ENCODE measurements at regions not wholly inside any gene's neighbourhood (a gene's known extent, or its start where the extent isn't known, plus 50 kb on each side); places are given as distances from the start of the nearest gene placed in this dataset.

DNA sequence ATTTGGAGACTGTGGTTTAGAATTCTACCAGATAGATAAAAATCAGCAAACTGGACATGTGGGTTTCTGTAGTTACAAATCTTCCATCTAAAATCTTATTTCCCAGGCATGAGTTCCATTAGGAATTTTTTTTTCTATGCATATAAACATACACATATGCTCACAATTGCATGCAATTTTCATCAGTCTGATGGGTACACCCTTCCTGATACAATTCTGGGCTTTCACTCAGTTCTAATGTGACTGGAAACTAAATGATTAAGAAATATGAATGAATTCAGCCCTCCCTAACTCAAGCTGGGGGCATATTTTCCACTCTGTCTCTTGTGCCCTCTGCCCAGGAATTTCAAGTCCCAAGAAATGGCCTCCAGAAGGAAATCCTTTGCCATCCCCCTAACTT, 187.1 kb downstream of the SNX19 start:
- TF ChIP-seq, protein P1, sequence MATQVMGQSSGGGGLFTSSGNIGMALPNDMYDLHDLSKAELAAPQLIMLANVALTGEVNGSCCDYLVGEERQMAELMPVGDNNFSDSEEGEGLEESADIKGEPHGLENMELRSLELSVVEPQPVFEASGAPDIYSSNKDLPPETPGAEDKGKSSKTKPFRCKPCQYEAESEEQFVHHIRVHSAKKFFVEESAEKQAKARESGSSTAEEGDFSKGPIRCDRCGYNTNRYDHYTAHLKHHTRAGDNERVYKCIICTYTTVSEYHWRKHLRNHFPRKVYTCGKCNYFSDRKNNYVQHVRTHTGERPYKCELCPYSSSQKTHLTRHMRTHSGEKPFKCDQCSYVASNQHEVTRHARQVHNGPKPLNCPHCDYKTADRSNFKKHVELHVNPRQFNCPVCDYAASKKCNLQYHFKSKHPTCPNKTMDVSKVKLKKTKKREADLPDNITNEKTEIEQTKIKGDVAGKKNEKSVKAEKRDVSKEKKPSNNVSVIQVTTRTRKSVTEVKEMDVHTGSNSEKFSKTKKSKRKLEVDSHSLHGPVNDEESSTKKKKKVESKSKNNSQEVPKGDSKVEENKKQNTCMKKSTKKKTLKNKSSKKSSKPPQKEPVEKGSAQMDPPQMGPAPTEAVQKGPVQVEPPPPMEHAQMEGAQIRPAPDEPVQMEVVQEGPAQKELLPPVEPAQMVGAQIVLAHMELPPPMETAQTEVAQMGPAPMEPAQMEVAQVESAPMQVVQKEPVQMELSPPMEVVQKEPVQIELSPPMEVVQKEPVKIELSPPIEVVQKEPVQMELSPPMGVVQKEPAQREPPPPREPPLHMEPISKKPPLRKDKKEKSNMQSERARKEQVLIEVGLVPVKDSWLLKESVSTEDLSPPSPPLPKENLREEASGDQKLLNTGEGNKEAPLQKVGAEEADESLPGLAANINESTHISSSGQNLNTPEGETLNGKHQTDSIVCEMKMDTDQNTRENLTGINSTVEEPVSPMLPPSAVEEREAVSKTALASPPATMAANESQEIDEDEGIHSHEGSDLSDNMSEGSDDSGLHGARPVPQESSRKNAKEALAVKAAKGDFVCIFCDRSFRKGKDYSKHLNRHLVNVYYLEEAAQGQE (IDR thresholded peaks at IDR 0.05; ENCODE audit: insufficient replicate concordance, low read depth): no peak
- TF ChIP-seq POLR2AphosphoS5 (IDR thresholded peaks at IDR 0.05; ENCODE audit: low read depth) (no peak), GABPA (IDR thresholded peaks at IDR 0.05; ENCODE audit: low read depth) (no peak), SPI1 (IDR thresholded peaks at IDR 0.05; ENCODE audit: borderline replicate concordance, low read depth) (no peak)
- TF ChIP-seq, protein P2, sequence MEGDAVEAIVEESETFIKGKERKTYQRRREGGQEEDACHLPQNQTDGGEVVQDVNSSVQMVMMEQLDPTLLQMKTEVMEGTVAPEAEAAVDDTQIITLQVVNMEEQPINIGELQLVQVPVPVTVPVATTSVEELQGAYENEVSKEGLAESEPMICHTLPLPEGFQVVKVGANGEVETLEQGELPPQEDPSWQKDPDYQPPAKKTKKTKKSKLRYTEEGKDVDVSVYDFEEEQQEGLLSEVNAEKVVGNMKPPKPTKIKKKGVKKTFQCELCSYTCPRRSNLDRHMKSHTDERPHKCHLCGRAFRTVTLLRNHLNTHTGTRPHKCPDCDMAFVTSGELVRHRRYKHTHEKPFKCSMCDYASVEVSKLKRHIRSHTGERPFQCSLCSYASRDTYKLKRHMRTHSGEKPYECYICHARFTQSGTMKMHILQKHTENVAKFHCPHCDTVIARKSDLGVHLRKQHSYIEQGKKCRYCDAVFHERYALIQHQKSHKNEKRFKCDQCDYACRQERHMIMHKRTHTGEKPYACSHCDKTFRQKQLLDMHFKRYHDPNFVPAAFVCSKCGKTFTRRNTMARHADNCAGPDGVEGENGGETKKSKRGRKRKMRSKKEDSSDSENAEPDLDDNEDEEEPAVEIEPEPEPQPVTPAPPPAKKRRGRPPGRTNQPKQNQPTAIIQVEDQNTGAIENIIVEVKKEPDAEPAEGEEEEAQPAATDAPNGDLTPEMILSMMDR (IDR thresholded peaks at IDR 0.05; ENCODE audit: insufficient read depth, low read length): no peak
- Histone ChIP-seq H3K4me3 (replicated peaks; ENCODE audit: insufficient read depth, low read length) (no peak overlapping the region), H3K27ac (replicated peaks) (no peak overlapping the region), H3K27me3 (ENCODE audit: insufficient read depth, poor library complexity, severe bottlenecking) (no peaks in the 10 kb centered on the region)
- DNase-seq (ENCODE audit: low read depth in 1 of 2, low spot score in 1 of 2): no peak

DNA sequence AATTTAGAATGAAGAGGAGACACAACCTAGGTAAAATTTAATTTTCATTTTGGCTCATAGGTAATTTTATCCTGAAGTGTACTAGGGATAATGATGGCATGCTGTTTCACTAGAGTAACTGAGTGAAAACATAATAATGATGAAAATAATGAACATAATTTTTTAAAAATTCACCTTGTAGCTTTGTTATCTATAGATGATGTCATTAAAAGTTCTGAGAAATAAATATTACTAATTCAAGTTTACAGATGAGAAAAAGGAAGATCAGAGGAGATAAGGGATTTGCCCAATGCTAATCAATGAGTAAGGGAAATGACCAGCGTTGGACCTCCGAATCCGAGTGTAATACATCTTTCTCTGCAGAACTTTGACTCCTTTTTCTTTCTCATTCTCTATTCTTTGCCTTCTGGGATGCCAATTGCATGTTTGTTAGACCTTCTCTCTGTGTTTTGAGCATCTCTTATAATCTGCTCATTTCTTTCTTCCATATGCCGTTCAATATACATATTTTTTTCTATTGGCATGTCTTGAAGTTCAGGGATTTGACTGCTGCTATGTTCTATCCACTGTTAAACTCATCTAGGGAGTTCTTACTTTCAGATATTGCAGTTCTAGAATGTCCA, 186.5 kb downstream of the SNX19 start:
- TF ChIP-seq, protein P1 (IDR thresholded peaks at IDR 0.05; ENCODE audit: insufficient replicate concordance, low read depth): no peak
- TF ChIP-seq GABPA (IDR thresholded peaks at IDR 0.05; ENCODE audit: low read depth): no peak
- TF ChIP-seq SPI1 (IDR thresholded peaks at IDR 0.05; ENCODE audit: borderline replicate concordance, low read depth): no peak
- TF ChIP-seq, protein P2 (IDR thresholded peaks at IDR 0.05; ENCODE audit: insufficient read depth, low read length): no peak
- no peak for TF ChIP-seq POLR2AphosphoS5 (IDR thresholded peaks at IDR 0.05; ENCODE audit: low read depth)
- H3K27me3 ChIP-seq (ENCODE audit: insufficient read depth, poor library complexity, severe bottlenecking): no peaks in the 10 kb centered on the region
- no peak overlapping the region for H3K4me3 ChIP-seq (replicated peaks; ENCODE audit: insufficient read depth, low read length)
- DNase-seq (ENCODE audit: low read depth in 1 of 2, low spot score in 1 of 2): no peak
- no peak overlapping the region for H3K27ac ChIP-seq (replicated peaks)

DNA sequence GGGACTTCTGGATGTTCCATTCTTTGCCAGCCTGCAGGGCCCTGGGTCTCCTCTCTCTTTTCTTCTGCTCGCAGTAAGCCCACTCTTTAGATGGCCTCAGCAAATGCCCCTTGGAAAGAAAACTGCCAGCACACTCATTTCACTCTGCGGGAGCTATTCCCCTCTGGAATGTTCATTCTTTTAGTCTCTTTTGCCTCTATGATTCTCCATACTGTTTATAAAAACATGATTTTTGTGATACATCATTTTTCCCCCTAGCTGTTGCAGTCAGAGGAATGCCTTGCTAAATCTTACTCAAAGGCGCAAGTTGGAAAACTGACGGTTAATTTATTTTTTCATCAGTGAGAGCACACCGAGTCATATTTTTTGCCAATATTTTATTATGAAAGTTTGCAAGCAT, 184.9 kb downstream of the SNX19 start:
- Histone ChIP-seq H3K4me3 (replicated peaks; ENCODE audit: insufficient read depth, low read length) (no peak overlapping the region), H3K27me3 (ENCODE audit: insufficient read depth, poor library complexity, severe bottlenecking) (no peaks in the 10 kb centered on the region), H3K27ac (replicated peaks) (no peak overlapping the region)
- DNase-seq (ENCODE audit: low read depth in 1 of 2, low spot score in 1 of 2): no peak
- TF ChIP-seq, protein P1 (IDR thresholded peaks at IDR 0.05; ENCODE audit: insufficient replicate concordance, low read depth): no peak
- TF ChIP-seq POLR2AphosphoS5 (IDR thresholded peaks at IDR 0.05; ENCODE audit: low read depth): no peak
- no peak for TF ChIP-seq SPI1 (IDR thresholded peaks at IDR 0.05; ENCODE audit: borderline replicate concordance, low read depth)
- no peak for TF ChIP-seq GABPA (IDR thresholded peaks at IDR 0.05; ENCODE audit: low read depth)
- TF ChIP-seq, protein P2 (IDR thresholded peaks at IDR 0.05; ENCODE audit: insufficient read depth, low read length): no peak
